NCI-H1436 (cell line): ENCODE measurements at regions not wholly inside any gene's neighbourhood (a gene's known extent, or its start where the extent isn't known, plus 50 kb on each side); places are given as distances from the start of the nearest gene placed in this dataset.

Source experiments
- DNase-seq: peaks from one replicate; lab custom pipeline; 2025; lab: John Stamatoyannopoulos, UW

- DNase-seq, result no peak
These were observed 453.4 kb downstream of the KCNJ3 start for GRCh38 chr2:155151945-155152344.

GRCh38 chr2:155151472-155151871 lies 453.0 kb downstream of the KCNJ3 start:
- DNase-seq, result no peak

- no peak for DNase-seq
These were observed 447.3 kb downstream of the KCNJ3 start for GRCh38 chr2:155145758-155146229.

- DNase-seq, result no peak
These were observed 442.9 kb downstream of the KCNJ3 start for GRCh38 chr2:155141418-155141817.

GRCh38 chr2:155125585-155126230 lies 427.2 kb downstream of the KCNJ3 start:
- DNase-seq, result no peak

GRCh38 chr2:155115846-155116245 lies 417.4 kb downstream of the KCNJ3 start:
- no peak for DNase-seq

GRCh38 chr2:155111070-155111469 lies 412.6 kb downstream of the KCNJ3 start:
- no peak for DNase-seq

- no peak for DNase-seq
These were observed 411.0 kb downstream of the KCNJ3 start for GRCh38 chr2:155109527-155109926.

GRCh38 chr2:155100261-155100660 lies 401.8 kb downstream of the KCNJ3 start:
- no peak for DNase-seq

- no peak for DNase-seq
These were observed 401.3 kb downstream of the KCNJ3 start for GRCh38 chr2:155099784-155100183.

- DNase-seq, result no peak
These were observed 397.1 kb downstream of the KCNJ3 start for GRCh38 chr2:155095613-155096012.

GRCh38 chr2:155080373-155080772 lies 381.9 kb downstream of the KCNJ3 start:
- DNase-seq, result no peak

- DNase-seq, result peak; percentile 25
These were observed 372.0 kb downstream of the KCNJ3 start for GRCh38 chr2:155070489-155070888.

- no peak for DNase-seq
These were observed 364.4 kb downstream of the KCNJ3 start for GRCh38 chr2:155062922-155063258.

- no peak for DNase-seq
These were observed 363.9 kb downstream of the KCNJ3 start for GRCh38 chr2:155062250-155062921.

- DNase-seq, result no peak
These were observed 362.4 kb downstream of the KCNJ3 start for GRCh38 chr2:155060896-155061295.

GRCh38 chr2:155054712-155055111 lies 356.2 kb downstream of the KCNJ3 start:
- DNase-seq, result no peak

- no peak for DNase-seq
These were observed 344.6 kb downstream of the KCNJ3 start for GRCh38 chr2:155043097-155043496.

- no peak for DNase-seq
These were observed 336.8 kb downstream of the KCNJ3 start for GRCh38 chr2:155035308-155035707.

GRCh38 chr2:155033652-155034051 lies 335.2 kb downstream of the KCNJ3 start:
- DNase-seq, result no peak

GRCh38 chr2:155030296-155030695 lies 331.8 kb downstream of the KCNJ3 start:
- DNase-seq, result no peak

- no peak for DNase-seq
These were observed 328.2 kb downstream of the KCNJ3 start for GRCh38 chr2:155026651-155027174.

- DNase-seq, result no peak
These were observed 325.2 kb downstream of the KCNJ3 start for GRCh38 chr2:155023674-155024073.

- no peak for DNase-seq
These were observed 324.0 kb downstream of the KCNJ3 start for GRCh38 chr2:155022531-155022930.
